ENCODE measurements at regions not wholly inside any gene's neighbourhood (a gene's known extent, or its start where the extent isn't known, plus 50 kb on each side); places are given as distances from the start of the nearest gene placed in this dataset.

DNA sequence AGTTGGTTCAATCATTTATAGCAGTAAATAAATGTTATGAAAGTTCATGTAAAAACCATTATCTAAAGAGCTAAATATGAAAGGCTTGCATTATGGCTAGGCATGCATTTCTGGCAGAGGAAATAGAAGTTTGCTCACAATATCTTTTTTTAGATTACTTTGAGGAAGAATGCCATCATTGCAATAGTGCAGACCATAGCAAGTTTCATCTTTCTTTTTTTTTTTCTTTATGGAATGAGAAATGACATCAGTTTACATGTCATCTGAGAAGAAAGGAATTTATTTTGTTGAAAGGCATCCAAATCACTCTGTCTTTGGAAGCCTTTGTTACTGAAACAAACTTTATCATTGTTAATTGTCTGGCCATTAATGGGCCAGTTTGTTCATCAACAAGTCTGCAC lies 74.5 kb upstream of the NCKAP5 start:
- POLR2A ChIA-PET, result no interaction called here
- no peak for DNase-seq
- TF ChIP-seq YY1 (IDR thresholded peaks at IDR 0.05; ENCODE audit: low read depth) (no peak), SMC3 (IDR thresholded peaks at IDR 0.05; ENCODE audit: low read depth, low read length) (no peak), PBX3 (IDR thresholded peaks at IDR 0.05) (peak; percentile 30; the same call in 1 of the 2 replicates), POLR2AphosphoS5 (IDR thresholded peaks at IDR 0.05; ENCODE audit: low read depth, low read length) (no peak), FOSL2 (IDR thresholded peaks at IDR 0.05; ENCODE audit: borderline replicate concordance, low read depth) (no peak), FOXM1 (IDR thresholded peaks at IDR 0.05; ENCODE audit: low read depth) (no peak), CTCF (IDR thresholded peaks at IDR 0.05) (no peak), SIN3A (IDR thresholded peaks at IDR 0.05; ENCODE audit: borderline replicate concordance, low read depth, low read length) (no peak), ZBTB33 (IDR thresholded peaks at IDR 0.05; ENCODE audit: borderline replicate concordance, low read depth) (no peak), CHD2 (IDR thresholded peaks at IDR 0.05; ENCODE audit: low read length, partially characterized antibody) (no peak), EP300 (IDR thresholded peaks at IDR 0.05; ENCODE audit: borderline replicate concordance in 1 of 2, low read depth in 1 of 2, low read length in 1 of 2) (peak in 1 of 2 experiments; percentile 52; a peak in 1 of 4 replicates), EZH2phosphoT487 (IDR thresholded peaks at IDR 0.05; ENCODE audit: borderline replicate concordance, low read depth) (no peak), TCF12 (IDR thresholded peaks at IDR 0.05) (no peak), FOXJ3 (CRISPR knock-in tag; IDR thresholded peaks at IDR 0.05) (no peak), RXRA (IDR thresholded peaks at IDR 0.05; ENCODE audit: borderline replicate concordance, low read depth) (no peak), MXI1 (IDR thresholded peaks at IDR 0.05; ENCODE audit: low read depth, low read length) (no peak), RAD21 (IDR thresholded peaks at IDR 0.05; ENCODE audit: low read length) (no peak), JUND (IDR thresholded peaks at IDR 0.05) (peak; percentile 36), RFX5 (IDR thresholded peaks at IDR 0.05; ENCODE audit: low read length) (no peak), RCOR1 (IDR thresholded peaks at IDR 0.05; ENCODE audit: low read length) (no peak), TAF1 (IDR thresholded peaks at IDR 0.05; ENCODE audit: borderline replicate concordance, low read depth, low read length) (no peak), MAX (IDR thresholded peaks at IDR 0.05; ENCODE audit: low read depth) (no peak), ELF1 (IDR thresholded peaks at IDR 0.05) (no peak), MEF2A (IDR thresholded peaks at IDR 0.05; ENCODE audit: borderline replicate concordance, low read depth) (peak; percentile 68; the same call in 1 of the 2 replicates), NRF1 (IDR thresholded peaks at IDR 0.05; ENCODE audit: low read depth, low read length) (no peak)
- TF ChIP-seq, protein P1, sequence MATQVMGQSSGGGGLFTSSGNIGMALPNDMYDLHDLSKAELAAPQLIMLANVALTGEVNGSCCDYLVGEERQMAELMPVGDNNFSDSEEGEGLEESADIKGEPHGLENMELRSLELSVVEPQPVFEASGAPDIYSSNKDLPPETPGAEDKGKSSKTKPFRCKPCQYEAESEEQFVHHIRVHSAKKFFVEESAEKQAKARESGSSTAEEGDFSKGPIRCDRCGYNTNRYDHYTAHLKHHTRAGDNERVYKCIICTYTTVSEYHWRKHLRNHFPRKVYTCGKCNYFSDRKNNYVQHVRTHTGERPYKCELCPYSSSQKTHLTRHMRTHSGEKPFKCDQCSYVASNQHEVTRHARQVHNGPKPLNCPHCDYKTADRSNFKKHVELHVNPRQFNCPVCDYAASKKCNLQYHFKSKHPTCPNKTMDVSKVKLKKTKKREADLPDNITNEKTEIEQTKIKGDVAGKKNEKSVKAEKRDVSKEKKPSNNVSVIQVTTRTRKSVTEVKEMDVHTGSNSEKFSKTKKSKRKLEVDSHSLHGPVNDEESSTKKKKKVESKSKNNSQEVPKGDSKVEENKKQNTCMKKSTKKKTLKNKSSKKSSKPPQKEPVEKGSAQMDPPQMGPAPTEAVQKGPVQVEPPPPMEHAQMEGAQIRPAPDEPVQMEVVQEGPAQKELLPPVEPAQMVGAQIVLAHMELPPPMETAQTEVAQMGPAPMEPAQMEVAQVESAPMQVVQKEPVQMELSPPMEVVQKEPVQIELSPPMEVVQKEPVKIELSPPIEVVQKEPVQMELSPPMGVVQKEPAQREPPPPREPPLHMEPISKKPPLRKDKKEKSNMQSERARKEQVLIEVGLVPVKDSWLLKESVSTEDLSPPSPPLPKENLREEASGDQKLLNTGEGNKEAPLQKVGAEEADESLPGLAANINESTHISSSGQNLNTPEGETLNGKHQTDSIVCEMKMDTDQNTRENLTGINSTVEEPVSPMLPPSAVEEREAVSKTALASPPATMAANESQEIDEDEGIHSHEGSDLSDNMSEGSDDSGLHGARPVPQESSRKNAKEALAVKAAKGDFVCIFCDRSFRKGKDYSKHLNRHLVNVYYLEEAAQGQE (IDR thresholded peaks at IDR 0.05; ENCODE audit: low read depth, low read length), result no peak
- TF ChIP-seq, protein P2, sequence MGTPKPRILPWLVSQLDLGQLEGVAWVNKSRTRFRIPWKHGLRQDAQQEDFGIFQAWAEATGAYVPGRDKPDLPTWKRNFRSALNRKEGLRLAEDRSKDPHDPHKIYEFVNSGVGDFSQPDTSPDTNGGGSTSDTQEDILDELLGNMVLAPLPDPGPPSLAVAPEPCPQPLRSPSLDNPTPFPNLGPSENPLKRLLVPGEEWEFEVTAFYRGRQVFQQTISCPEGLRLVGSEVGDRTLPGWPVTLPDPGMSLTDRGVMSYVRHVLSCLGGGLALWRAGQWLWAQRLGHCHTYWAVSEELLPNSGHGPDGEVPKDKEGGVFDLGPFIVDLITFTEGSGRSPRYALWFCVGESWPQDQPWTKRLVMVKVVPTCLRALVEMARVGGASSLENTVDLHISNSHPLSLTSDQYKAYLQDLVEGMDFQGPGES (IDR thresholded peaks at IDR 0.05; ENCODE audit: low read depth, low read length), result no peak

More for the DNA sequence above, 74.5 kb upstream of the NCKAP5 start:
- no peaks in the 10 kb centered on the region for H3K36me3 ChIP-seq (replicated peaks in 1 of 2; ENCODE audit: control insufficient read depth in 1 of 2, insufficient read depth in 2 of 2, low read length in 1 of 2)
- no peaks in the 10 kb centered on the region for H3K27me3 ChIP-seq (ENCODE audit: insufficient read depth)
- no peaks in the 10 kb centered on the region for H3F3A ChIP-seq (replicated peaks; ENCODE audit: insufficient read depth)
- no peaks in the 10 kb centered on the region for H3K79me2 ChIP-seq (ENCODE audit: insufficient read depth)
- H3K27ac ChIP-seq (ENCODE audit: low read depth in 2 of 2, low read length in 1 of 2), result no peak overlapping the region
- H3K9me2 ChIP-seq, result no peaks in the 10 kb centered on the region
- H3K4me3 ChIP-seq (ENCODE audit: low read depth in 2 of 2, low read length in 1 of 2), result no peak overlapping the region
- CTCF ChIA-PET, result no interaction called here
- H3K4me1 ChIP-seq (ENCODE audit: control insufficient read depth in 1 of 2, insufficient read depth in 2 of 2, low read depth in 1 of 2, low read length in 1 of 2), result peaks cover 0 to 12% of the 10 kb centered on the region in 2 experiments; a peak in 1 of 4 replicates
- H2AFZ ChIP-seq (ENCODE audit: low read depth), result no peak overlapping the region; the same call in 1 of the 2 replicates
- H3K4me2 ChIP-seq, result no peak overlapping the region
- no peaks in the 10 kb centered on the region for H3K9me3 ChIP-seq
- H3K9ac ChIP-seq, result no peak overlapping the region
- no peaks in the 10 kb centered on the region for H4K20me1 ChIP-seq (ENCODE audit: insufficient read depth)
